ENCODE measurements at regions not wholly inside any gene's neighbourhood (a gene's known extent, or its start where the extent isn't known, plus 50 kb on each side); places are given as distances from the start of the nearest gene placed in this dataset.
A peak's percentile ranks its signal among the peaks of the same experiment; 100 is the strongest.

GRCh38 chr3:87370007-87370406 is 93.6 kb upstream of the POU1F1 start:
- Histone ChIP-seq H3K4me3 (no peak overlapping the region), H3K27ac (no peak overlapping the region)

GRCh38 chr3:87367736-87368135 is 91.4 kb upstream of the POU1F1 start:
- H3K27ac ChIP-seq = no peak overlapping the region
- no peak overlapping the region for H3K4me3 ChIP-seq

GRCh38 chr3:87363721-87364120 is 87.3 kb upstream of the POU1F1 start:
- Histone ChIP-seq H3K27ac (no peak overlapping the region), H3K4me3 (no peak overlapping the region)

- H3K4me3 ChIP-seq = no peak overlapping the region
- H3K27ac ChIP-seq = no peak overlapping the region
Measured at GRCh38 chr3:87361956-87362355, 85.6 kb upstream of the POU1F1 start.

- Histone ChIP-seq H3K27ac (no peak overlapping the region), H3K4me3 (no peak overlapping the region)
Measured at GRCh38 chr3:87361271-87361670, 84.9 kb upstream of the POU1F1 start.

- no peak overlapping the region for H3K4me3 ChIP-seq
- H3K27ac ChIP-seq = no peak overlapping the region
Measured at GRCh38 chr3:87359826-87360225, 83.4 kb upstream of the POU1F1 start.

GRCh38 chr3:87359025-87359424 is 82.6 kb upstream of the POU1F1 start:
- H3K27ac ChIP-seq = no peak overlapping the region

GRCh38 chr3:87358066-87358465 is 81.7 kb upstream of the POU1F1 start:
- Histone ChIP-seq H3K4me3 (no peak overlapping the region), H3K27ac (no peak overlapping the region)

More at GRCh38 chr3:87359025-87359424, 82.6 kb upstream of the POU1F1 start:
- H3K4me3 ChIP-seq = no peak overlapping the region

- H3K4me3 ChIP-seq = no peak overlapping the region
- no peak overlapping the region for H3K27ac ChIP-seq
Measured at GRCh38 chr3:87354398-87354797, 78.0 kb upstream of the POU1F1 start.

GRCh38 chr3:87351937-87352336 is 75.6 kb upstream of the POU1F1 start:
- Histone ChIP-seq H3K4me3 (no peak overlapping the region), H3K27ac (no peak overlapping the region)

GRCh38 chr3:87350367-87351199 is 74.2 kb upstream of the POU1F1 start:
- Histone ChIP-seq H3K27ac (no peak overlapping the region), H3K4me3 (no peak overlapping the region)

GRCh38 chr3:87349833-87350232 is 73.4 kb upstream of the POU1F1 start:
- no peak overlapping the region for H3K27ac ChIP-seq
- H3K4me3 ChIP-seq = no peak overlapping the region

GRCh38 chr3:87336761-87337160 is 60.4 kb upstream of the POU1F1 start:
- Histone ChIP-seq H3K27ac (no peak overlapping the region), H3K4me3 (no peak overlapping the region)

- no peak overlapping the region for H3K4me3 ChIP-seq
- H3K27ac ChIP-seq = no peak overlapping the region
Measured at GRCh38 chr3:87335931-87336330, 59.5 kb upstream of the POU1F1 start.

GRCh38 chr3:87333393-87333892 is 57.1 kb upstream of the POU1F1 start:
- Histone ChIP-seq H3K27ac (peak overlapping the region in 1 of 21 experiments; percentile 40), H3K4me3 (no peak overlapping the region)

- H3K4me3 ChIP-seq = no peak overlapping the region
- H3K27ac ChIP-seq = no peak overlapping the region
Measured at GRCh38 chr3:87332789-87333188, 56.4 kb upstream of the POU1F1 start.

GRCh38 chr3:87329065-87329464 is 52.7 kb upstream of the POU1F1 start:
- Histone ChIP-seq H3K4me3 (no peak overlapping the region), H3K27ac (no peak overlapping the region)

Data from skin epidermis (tissue), 12 donors.